COLO668 (cell line): ENCODE measurements at regions not wholly inside any gene's neighbourhood (a gene's known extent, or its start where the extent isn't known, plus 50 kb on each side); places are given as distances from the start of the nearest gene placed in this dataset.

Experiments used
- DNase-seq: peaks from one replicate; lab custom pipeline; 2025; ENCODE audit not compliant: unreplicated experiment; lab: John Stamatoyannopoulos, UW

GRCh38 chr7:24191362-24191761 lies 92.6 kb upstream of the NPY start:
- DNase-seq: no peak

GRCh38 chr7:24192053-24192452 lies 91.9 kb upstream of the NPY start:
- DNase-seq: no peak

DNA sequence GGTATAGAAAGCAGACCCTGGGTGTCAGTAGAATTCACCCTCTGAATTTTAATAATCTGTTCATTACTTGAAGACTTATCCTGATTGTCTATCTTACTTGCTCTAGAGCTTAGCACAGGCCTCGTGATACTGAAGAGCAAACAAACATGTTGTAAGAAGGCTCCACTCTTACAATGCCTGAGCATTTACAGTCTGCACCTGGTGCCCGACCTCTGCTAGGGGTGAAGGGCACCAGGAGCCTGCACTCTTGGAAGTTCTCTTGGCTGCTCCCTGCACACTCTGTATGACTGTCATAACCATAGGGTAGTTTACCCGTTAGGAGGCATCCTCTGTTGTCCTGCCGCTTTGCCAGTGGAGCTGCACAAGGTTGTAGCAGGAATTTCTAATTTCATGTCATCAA lies 91.3 kb upstream of the NPY start:
- DNase-seq: no peak

DNA sequence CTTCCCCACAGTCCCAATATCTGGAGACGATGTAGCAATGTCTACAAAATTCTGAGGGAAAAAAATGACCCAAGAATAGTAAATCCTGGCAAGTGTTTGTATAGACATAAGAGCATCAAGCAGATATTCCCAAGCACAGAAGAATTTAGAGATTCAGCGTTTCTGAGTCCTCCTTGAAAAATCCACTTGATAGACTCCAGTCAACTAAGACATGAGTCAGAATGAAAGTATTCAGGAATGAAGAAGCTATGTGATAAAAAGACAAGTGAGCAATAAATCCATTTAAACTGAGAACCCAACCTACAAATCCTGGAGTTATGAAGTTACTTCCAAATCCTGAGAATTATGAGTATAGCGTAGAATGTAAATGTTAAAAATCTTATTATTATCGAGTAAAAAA lies 86.1 kb upstream of the NPY start:
- DNase-seq: no peak

GRCh38 chr7:24199978-24200377 lies 84.0 kb upstream of the NPY start:
- no peak for DNase-seq

DNA sequence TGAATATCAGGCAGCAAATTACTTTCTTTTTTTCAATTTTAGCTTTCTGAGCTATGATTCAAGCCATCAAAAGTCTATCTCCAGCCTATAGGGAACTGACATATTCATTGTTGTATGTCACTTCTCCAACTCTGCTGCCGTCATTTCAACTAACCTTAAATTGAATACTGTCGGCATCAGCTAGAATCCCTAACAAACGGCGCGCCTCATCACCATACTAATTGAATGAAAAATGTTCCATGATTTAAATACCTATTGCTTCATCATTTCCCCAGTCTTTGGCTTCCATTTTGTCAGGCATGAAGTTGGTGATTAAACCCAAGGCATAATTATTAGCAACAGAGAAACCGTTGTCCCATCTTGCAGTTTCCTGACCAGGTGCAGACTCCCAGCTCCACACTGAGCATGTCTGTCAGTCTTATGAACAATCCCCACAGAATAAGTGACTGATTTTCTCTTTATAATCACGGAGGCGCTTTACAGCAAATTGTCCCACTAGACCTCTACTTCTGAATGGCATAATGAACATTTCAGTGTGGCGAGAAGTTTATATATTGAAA lies 83.5 kb upstream of the NPY start:
- no peak for DNase-seq

GRCh38 chr7:24201226-24201625 lies 82.8 kb upstream of the NPY start:
- no peak for DNase-seq

- no peak for DNase-seq
Measured at GRCh38 chr7:24212073-24212472, 71.9 kb upstream of the NPY start.

DNA sequence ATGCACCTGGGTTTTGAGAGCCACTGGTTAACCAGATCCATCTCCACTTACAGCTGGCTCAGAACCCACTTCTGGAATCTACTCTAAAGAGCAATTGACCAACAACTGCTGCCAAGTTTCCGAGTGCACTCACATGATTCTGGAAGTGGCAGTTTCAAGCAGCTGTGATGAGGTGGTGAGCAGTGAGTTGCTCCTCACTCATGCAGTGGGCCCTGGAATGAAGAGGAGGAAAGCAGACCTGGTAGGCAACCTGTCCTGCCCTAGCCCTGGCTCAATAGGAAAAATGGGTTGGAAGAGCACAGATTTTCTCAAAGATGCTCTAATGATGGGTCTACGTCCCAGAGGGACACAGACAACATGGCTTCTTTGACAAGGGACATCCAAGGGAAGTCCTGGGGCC lies 70.7 kb upstream of the NPY start:
- DNase-seq: no peak

- no peak for DNase-seq
Measured at GRCh38 chr7:24214670-24215069, 69.3 kb upstream of the NPY start.

- no peak for DNase-seq
Measured at GRCh38 chr7:24216576-24217125, 67.3 kb upstream of the NPY start.

DNA sequence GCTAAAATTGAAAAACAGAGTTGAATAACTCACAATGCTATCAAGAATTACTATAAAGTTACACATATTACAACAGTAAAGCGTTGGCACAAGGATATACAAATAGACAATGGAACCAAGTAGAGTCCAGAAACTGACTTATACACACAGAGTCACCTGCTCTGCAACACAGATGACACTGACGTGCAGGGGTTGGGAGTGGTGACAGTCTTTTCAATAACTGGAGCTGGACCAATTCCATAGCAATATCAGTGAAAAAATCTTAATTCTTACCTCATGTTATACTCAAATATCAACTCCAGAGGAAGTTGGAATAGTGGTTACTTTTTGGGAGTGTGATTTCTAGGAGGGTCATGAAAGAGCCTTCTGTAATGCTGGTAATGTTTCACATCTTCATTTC lies 62.5 kb upstream of the NPY start:
- DNase-seq: no peak

DNA sequence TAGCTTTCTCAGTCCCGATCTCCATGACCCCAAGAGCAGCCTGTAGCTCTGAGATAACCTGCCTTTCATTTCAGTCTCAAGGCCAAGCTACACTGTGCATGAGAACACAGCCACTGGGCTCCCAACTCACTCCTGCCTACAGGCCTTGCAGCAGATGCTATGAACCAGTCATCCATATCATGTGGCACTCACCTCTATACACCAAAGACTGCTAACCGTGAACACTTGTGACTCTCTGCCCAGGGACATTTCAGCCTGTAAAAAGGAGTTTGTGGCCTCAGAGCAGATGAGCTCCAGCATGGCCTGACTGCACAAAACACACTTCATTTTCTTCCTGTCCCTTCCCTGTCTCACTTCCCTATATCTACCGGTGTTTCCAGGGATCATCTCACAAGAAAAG lies 56.9 kb upstream of the NPY start:
- no peak for DNase-seq

GRCh38 chr7:24227603-24228359 lies 56.2 kb upstream of the NPY start:
- DNase-seq: no peak

DNA sequence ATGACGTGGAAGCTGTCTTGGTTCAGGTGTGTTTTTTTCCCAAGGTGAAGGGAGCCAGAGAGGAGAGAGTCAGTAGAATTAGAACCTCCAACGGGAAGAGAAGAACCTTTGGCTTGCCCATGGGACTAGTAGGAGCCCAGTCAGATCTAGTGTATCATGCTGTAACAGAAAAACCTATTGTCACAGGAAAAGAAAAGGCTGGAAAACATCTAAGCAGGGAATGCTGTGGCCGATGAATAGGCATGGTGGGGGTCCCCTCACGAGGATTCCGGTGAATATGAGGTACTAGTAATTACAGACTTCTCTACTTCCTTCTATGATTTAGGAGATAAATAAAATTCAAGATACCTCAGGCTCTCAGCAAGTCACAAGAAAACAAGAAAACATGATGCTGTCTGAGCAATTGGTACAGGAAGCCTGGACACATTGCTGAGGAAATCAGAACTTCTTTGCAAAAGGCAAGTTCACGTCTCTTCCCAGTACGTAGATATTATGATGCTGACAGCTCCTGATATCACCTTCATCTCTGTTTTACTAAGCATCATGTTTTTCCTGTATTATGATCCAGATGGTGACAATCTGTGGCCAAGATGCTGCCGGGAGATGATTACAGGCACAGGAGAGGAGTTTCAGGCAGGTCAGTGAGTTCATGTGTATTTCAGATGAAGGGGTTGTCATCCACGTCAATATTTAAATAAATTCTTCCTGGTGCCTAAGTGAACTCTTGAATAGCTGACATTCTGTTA lies 54.3 kb upstream of the NPY start:
- no peak for DNase-seq

- no peak for DNase-seq
Measured at GRCh38 chr7:24231493-24231892, 52.5 kb upstream of the NPY start.

DNA sequence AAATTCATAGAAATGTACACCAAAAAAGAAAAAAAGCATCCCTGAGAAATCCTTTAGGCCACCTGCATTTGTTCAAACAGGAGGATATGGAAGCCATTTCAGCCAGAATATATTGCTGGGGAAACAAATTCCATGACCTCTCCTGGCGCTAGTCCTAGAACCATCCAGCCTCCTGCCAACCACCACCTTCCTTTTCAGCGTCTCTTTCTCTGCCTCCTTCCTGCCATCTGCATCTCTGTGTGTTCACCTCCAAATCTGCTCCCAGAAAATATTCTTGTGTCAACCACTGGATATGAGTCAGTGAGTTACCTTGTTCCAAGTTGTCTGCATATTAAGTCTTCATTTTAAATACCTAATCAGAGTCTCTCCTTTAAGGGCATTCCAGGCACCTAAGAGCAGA lies 50.6 kb upstream of the NPY start:
- DNase-seq: no peak
